ENCODE measurements at regions not wholly inside any gene's neighbourhood (a gene's known extent, or its start where the extent isn't known, plus 50 kb on each side); places are given as distances from the start of the nearest gene placed in this dataset.

GRCh38 chr16:51698647-51699046 lies 547.6 kb upstream of the SALL1 start:
- Histone ChIP-seq H3K4me3 (ENCODE audit: low read depth, low read length) (no peak overlapping the region), H3K36me3 (ENCODE audit: control insufficient read depth, insufficient read depth, low read length) (no peaks in the 10 kb centered on the region), H3K4me1 (ENCODE audit: control insufficient read depth, insufficient read depth, low read length) (no peaks in the 10 kb centered on the region), H3K9ac (ENCODE audit: low read depth, low read length) (no peak overlapping the region), H3K9me3 (ENCODE audit: control insufficient read depth, insufficient read depth, low read length) (no peaks in the 10 kb centered on the region), H3K27me3 (ENCODE audit: control insufficient read depth, insufficient read depth, low read length) (no peaks in the 10 kb centered on the region)

- H3K4me3 ChIP-seq (ENCODE audit: low read depth, low read length), result no peak overlapping the region
- no peaks in the 10 kb centered on the region for H3K27me3 ChIP-seq (ENCODE audit: control insufficient read depth, insufficient read depth, low read length)
These were observed 546.4 kb upstream of the SALL1 start for GRCh38 chr16:51697454-51697853.

GRCh38 chr16:51696376-51696775 lies 545.3 kb upstream of the SALL1 start:
- Histone ChIP-seq H3K9ac (ENCODE audit: low read depth, low read length) (no peak overlapping the region), H3K27me3 (ENCODE audit: control insufficient read depth, insufficient read depth, low read length) (no peaks in the 10 kb centered on the region), H3K9me3 (ENCODE audit: control insufficient read depth, insufficient read depth, low read length) (no peaks in the 10 kb centered on the region), H3K36me3 (ENCODE audit: control insufficient read depth, insufficient read depth, low read length) (no peaks in the 10 kb centered on the region), H3K4me1 (ENCODE audit: control insufficient read depth, insufficient read depth, low read length) (no peaks in the 10 kb centered on the region), H3K4me3 (ENCODE audit: low read depth, low read length) (no peak overlapping the region)

More at GRCh38 chr16:51697454-51697853, 546.4 kb upstream of the SALL1 start:
- Histone ChIP-seq H3K36me3 (ENCODE audit: control insufficient read depth, insufficient read depth, low read length) (no peaks in the 10 kb centered on the region), H3K4me1 (ENCODE audit: control insufficient read depth, insufficient read depth, low read length) (no peaks in the 10 kb centered on the region), H3K9ac (ENCODE audit: low read depth, low read length) (no peak overlapping the region), H3K9me3 (ENCODE audit: control insufficient read depth, insufficient read depth, low read length) (no peaks in the 10 kb centered on the region)

- Histone ChIP-seq H3K9me3 (ENCODE audit: control insufficient read depth, insufficient read depth, low read length) (no peaks in the 10 kb centered on the region), H3K4me1 (ENCODE audit: control insufficient read depth, insufficient read depth, low read length) (no peaks in the 10 kb centered on the region), H3K9ac (ENCODE audit: low read depth, low read length) (no peak overlapping the region), H3K27me3 (ENCODE audit: control insufficient read depth, insufficient read depth, low read length) (no peaks in the 10 kb centered on the region), H3K4me3 (ENCODE audit: low read depth, low read length) (no peak overlapping the region), H3K36me3 (ENCODE audit: control insufficient read depth, insufficient read depth, low read length) (no peaks in the 10 kb centered on the region)
These were observed 540.0 kb upstream of the SALL1 start for GRCh38 chr16:51691109-51691508.

- H3K4me3 ChIP-seq (ENCODE audit: low read depth, low read length), result no peak overlapping the region
- no peaks in the 10 kb centered on the region for H3K36me3 ChIP-seq (ENCODE audit: control insufficient read depth, insufficient read depth, low read length)
- H3K27me3 ChIP-seq (ENCODE audit: control insufficient read depth, insufficient read depth, low read length), result no peaks in the 10 kb centered on the region
- no peak overlapping the region for H3K9ac ChIP-seq (ENCODE audit: low read depth, low read length)
- H3K9me3 ChIP-seq (ENCODE audit: control insufficient read depth, insufficient read depth, low read length), result no peaks in the 10 kb centered on the region
- H3K4me1 ChIP-seq (ENCODE audit: control insufficient read depth, insufficient read depth, low read length), result peaks cover 10% of the 10 kb centered on the region
These were observed 534.4 kb upstream of the SALL1 start for GRCh38 chr16:51685498-51685897.

GRCh38 chr16:51683882-51684281 lies 532.8 kb upstream of the SALL1 start:
- no peak overlapping the region for H3K4me3 ChIP-seq (ENCODE audit: low read depth, low read length)
- no peaks in the 10 kb centered on the region for H3K9me3 ChIP-seq (ENCODE audit: control insufficient read depth, insufficient read depth, low read length)
- H3K27me3 ChIP-seq (ENCODE audit: control insufficient read depth, insufficient read depth, low read length), result no peaks in the 10 kb centered on the region
- no peaks in the 10 kb centered on the region for H3K36me3 ChIP-seq (ENCODE audit: control insufficient read depth, insufficient read depth, low read length)
- H3K9ac ChIP-seq (ENCODE audit: low read depth, low read length), result no peak overlapping the region
- H3K4me1 ChIP-seq (ENCODE audit: control insufficient read depth, insufficient read depth, low read length), result peaks cover 10% of the 10 kb centered on the region

GRCh38 chr16:51682905-51683304 lies 531.8 kb upstream of the SALL1 start:
- Histone ChIP-seq H3K4me3 (ENCODE audit: low read depth, low read length) (no peak overlapping the region), H3K4me1 (ENCODE audit: control insufficient read depth, insufficient read depth, low read length) (peaks cover 10% of the 10 kb centered on the region), H3K9me3 (ENCODE audit: control insufficient read depth, insufficient read depth, low read length) (no peaks in the 10 kb centered on the region)

GRCh38 chr16:51674615-51675014 lies 523.5 kb upstream of the SALL1 start:
- H3K4me1 ChIP-seq (ENCODE audit: control insufficient read depth, insufficient read depth, low read length), result no peaks in the 10 kb centered on the region
- H3K27me3 ChIP-seq (ENCODE audit: control insufficient read depth, insufficient read depth, low read length), result no peaks in the 10 kb centered on the region
- H3K9ac ChIP-seq (ENCODE audit: low read depth, low read length), result no peak overlapping the region

More at GRCh38 chr16:51682905-51683304, 531.8 kb upstream of the SALL1 start:
- H3K27me3 ChIP-seq (ENCODE audit: control insufficient read depth, insufficient read depth, low read length), result no peaks in the 10 kb centered on the region
- no peak overlapping the region for H3K9ac ChIP-seq (ENCODE audit: low read depth, low read length)
- no peaks in the 10 kb centered on the region for H3K36me3 ChIP-seq (ENCODE audit: control insufficient read depth, insufficient read depth, low read length)

GRCh38 chr16:51670527-51670926 lies 519.5 kb upstream of the SALL1 start:
- Histone ChIP-seq H3K4me3 (ENCODE audit: low read depth, low read length) (no peak overlapping the region), H3K9ac (ENCODE audit: low read depth, low read length) (no peak overlapping the region), H3K36me3 (ENCODE audit: control insufficient read depth, insufficient read depth, low read length) (no peaks in the 10 kb centered on the region), H3K4me1 (ENCODE audit: control insufficient read depth, insufficient read depth, low read length) (no peaks in the 10 kb centered on the region), H3K9me3 (ENCODE audit: control insufficient read depth, insufficient read depth, low read length) (no peaks in the 10 kb centered on the region), H3K27me3 (ENCODE audit: control insufficient read depth, insufficient read depth, low read length) (no peaks in the 10 kb centered on the region)

More at GRCh38 chr16:51674615-51675014, 523.5 kb upstream of the SALL1 start:
- Histone ChIP-seq H3K9me3 (ENCODE audit: control insufficient read depth, insufficient read depth, low read length) (no peaks in the 10 kb centered on the region), H3K36me3 (ENCODE audit: control insufficient read depth, insufficient read depth, low read length) (no peaks in the 10 kb centered on the region), H3K4me3 (ENCODE audit: low read depth, low read length) (no peak overlapping the region)

- no peaks in the 10 kb centered on the region for H3K9me3 ChIP-seq (ENCODE audit: control insufficient read depth, insufficient read depth, low read length)
- H3K27me3 ChIP-seq (ENCODE audit: control insufficient read depth, insufficient read depth, low read length), result no peaks in the 10 kb centered on the region
- H3K4me3 ChIP-seq (ENCODE audit: low read depth, low read length), result no peak overlapping the region
- no peaks in the 10 kb centered on the region for H3K36me3 ChIP-seq (ENCODE audit: control insufficient read depth, insufficient read depth, low read length)
- no peak overlapping the region for H3K9ac ChIP-seq (ENCODE audit: low read depth, low read length)
- no peaks in the 10 kb centered on the region for H3K4me1 ChIP-seq (ENCODE audit: control insufficient read depth, insufficient read depth, low read length)
These were observed 515.8 kb upstream of the SALL1 start for GRCh38 chr16:51666821-51667220.

GRCh38 chr16:51666074-51666473 lies 515.0 kb upstream of the SALL1 start:
- Histone ChIP-seq H3K4me3 (ENCODE audit: low read depth, low read length) (no peak overlapping the region), H3K9ac (ENCODE audit: low read depth, low read length) (no peak overlapping the region)

GRCh38 chr16:51665436-51665998 lies 514.4 kb upstream of the SALL1 start:
- no peaks in the 10 kb centered on the region for H3K4me1 ChIP-seq (ENCODE audit: control insufficient read depth, insufficient read depth, low read length)
- no peaks in the 10 kb centered on the region for H3K9me3 ChIP-seq (ENCODE audit: control insufficient read depth, insufficient read depth, low read length)
- no peak overlapping the region for H3K4me3 ChIP-seq (ENCODE audit: low read depth, low read length)
- no peaks in the 10 kb centered on the region for H3K27me3 ChIP-seq (ENCODE audit: control insufficient read depth, insufficient read depth, low read length)
- no peaks in the 10 kb centered on the region for H3K36me3 ChIP-seq (ENCODE audit: control insufficient read depth, insufficient read depth, low read length)
- H3K9ac ChIP-seq (ENCODE audit: low read depth, low read length), result no peak overlapping the region

More at GRCh38 chr16:51666074-51666473, 515.0 kb upstream of the SALL1 start:
- Histone ChIP-seq H3K9me3 (ENCODE audit: control insufficient read depth, insufficient read depth, low read length) (no peaks in the 10 kb centered on the region), H3K36me3 (ENCODE audit: control insufficient read depth, insufficient read depth, low read length) (no peaks in the 10 kb centered on the region), H3K4me1 (ENCODE audit: control insufficient read depth, insufficient read depth, low read length) (no peaks in the 10 kb centered on the region), H3K27me3 (ENCODE audit: control insufficient read depth, insufficient read depth, low read length) (no peaks in the 10 kb centered on the region)

All from iPS-15b (cell line).